ENCODE measurements at regions not wholly inside any gene's neighbourhood (a gene's known extent, or its start where the extent isn't known, plus 50 kb on each side); places are given as distances from the start of the nearest gene placed in this dataset.

DNA sequence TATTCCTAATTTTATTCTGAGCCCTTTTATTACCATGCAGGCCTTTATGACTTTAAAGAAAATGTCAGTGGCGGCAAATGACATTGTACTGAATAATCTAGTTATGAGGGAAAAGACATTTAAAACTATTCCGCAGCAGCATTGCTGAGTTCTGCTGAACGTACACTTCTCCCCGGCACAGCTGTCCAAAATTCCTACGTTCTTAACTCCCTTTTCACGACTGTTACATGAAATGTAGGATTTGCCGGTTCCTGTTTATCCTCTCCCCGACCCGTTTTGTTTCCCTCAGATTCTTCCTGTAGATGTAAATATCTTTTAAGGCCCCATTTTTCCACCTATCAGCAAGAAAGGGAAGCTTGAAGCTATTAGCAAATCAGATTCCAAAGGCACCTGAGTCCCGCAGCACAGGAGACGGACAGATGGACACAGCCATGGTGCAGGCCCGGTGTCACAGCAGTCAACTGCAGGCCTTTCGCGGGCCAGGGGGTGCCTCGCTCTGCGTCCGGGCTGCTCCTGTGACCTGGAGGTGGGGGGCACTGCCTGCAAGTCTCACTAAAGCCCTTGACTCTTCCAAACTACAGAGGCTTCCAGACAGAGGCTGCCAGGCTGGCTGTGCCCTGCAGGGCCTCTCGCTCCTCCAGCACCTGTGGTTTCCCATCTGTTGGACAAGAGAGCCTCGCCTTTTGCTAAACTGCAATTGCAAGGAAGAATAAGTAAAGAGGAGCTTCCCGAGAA is 485.0 kb upstream of the MGMT start (continued):
- TF ChIP-seq, protein P1, sequence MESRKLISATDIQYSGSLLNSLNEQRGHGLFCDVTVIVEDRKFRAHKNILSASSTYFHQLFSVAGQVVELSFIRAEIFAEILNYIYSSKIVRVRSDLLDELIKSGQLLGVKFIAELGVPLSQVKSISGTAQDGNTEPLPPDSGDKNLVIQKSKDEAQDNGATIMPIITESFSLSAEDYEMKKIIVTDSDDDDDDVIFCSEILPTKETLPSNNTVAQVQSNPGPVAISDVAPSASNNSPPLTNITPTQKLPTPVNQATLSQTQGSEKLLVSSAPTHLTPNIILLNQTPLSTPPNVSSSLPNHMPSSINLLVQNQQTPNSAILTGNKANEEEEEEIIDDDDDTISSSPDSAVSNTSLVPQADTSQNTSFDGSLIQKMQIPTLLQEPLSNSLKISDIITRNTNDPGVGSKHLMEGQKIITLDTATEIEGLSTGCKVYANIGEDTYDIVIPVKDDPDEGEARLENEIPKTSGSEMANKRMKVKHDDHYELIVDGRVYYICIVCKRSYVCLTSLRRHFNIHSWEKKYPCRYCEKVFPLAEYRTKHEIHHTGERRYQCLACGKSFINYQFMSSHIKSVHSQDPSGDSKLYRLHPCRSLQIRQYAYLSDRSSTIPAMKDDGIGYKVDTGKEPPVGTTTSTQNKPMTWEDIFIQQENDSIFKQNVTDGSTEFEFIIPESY (IDR thresholded peaks at IDR 0.05; ENCODE audit: extremely low read depth, insufficient replicate concordance, low read length) = no peak
- TF ChIP-seq TCF7L2 (IDR thresholded peaks at IDR 0.05; ENCODE audit: borderline replicate concordance, extremely low read depth, insufficient read depth, insufficient read length) (no peak), FOSL1 (IDR thresholded peaks at IDR 0.05; ENCODE audit: low read depth) (no peak), CTCF (IDR thresholded peaks at IDR 0.05 in 2 of 3, conservative IDR thresholded peaks at IDR 0.05 in 1 of 3; ENCODE audit: borderline replicate concordance in 1 of 3, insufficient read depth in 1 of 3, low read depth in 2 of 3, low read length in 2 of 3) (no peak), ELF1 (IDR thresholded peaks at IDR 0.05; ENCODE audit: borderline replicate concordance, low read depth) (no peak), EZH2 (IDR thresholded peaks at IDR 0.05) (no peak), POLR2AphosphoS5 (IDR thresholded peaks at IDR 0.05; ENCODE audit: low read depth, low read length) (no peak), RAD21 (IDR thresholded peaks at IDR 0.05; ENCODE audit: low read depth) (no peak)

GRCh38 chr10:128982616-128982915 is 484.5 kb upstream of the MGMT start:
- no TSS peak for BruUV-seq (replicated peaks)
- POLR2A ChIA-PET = no interaction called here
- DNase-seq (ENCODE audit: low read depth, low spot score) = no peak

More at GRCh38 chr10:128982616-128982915, 484.5 kb upstream of the MGMT start:
- intact Hi-C loops (cut with micrococcal nuclease) = no loop called here
- Histone ChIP-seq H3K79me2 (ENCODE audit: insufficient read depth, low read length) (no peaks in the 10 kb centered on the region), H3K4me3 (replicated peaks in 1 of 2; ENCODE audit: low read depth in 1 of 2, low read length in 2 of 2) (no peak overlapping the region), H3K4me2 (ENCODE audit: low read length) (no peak overlapping the region), H3K4me1 (ENCODE audit: control insufficient read depth in 1 of 2, insufficient read depth in 2 of 2, low read length in 2 of 2) (no peaks in the 10 kb centered on the region), H3K9ac (ENCODE audit: low read length) (no peak overlapping the region), H3K27me3 (ENCODE audit: insufficient read depth, low read length) (no peaks in the 10 kb centered on the region), H3K27ac (ENCODE audit: low read depth, low read length) (no peak overlapping the region), H3K9me3 (ENCODE audit: control insufficient read depth in 1 of 2, insufficient read depth in 1 of 2, low read depth in 1 of 2, low read length in 2 of 2) (no peaks in the 10 kb centered on the region; a peak in 2 of 4 replicates), H4K20me1 (ENCODE audit: insufficient read depth) (no peaks in the 10 kb centered on the region), H2AFZ (ENCODE audit: low read depth, low read length, poor library complexity, severe bottlenecking) (no peak overlapping the region), H3K9me2 (ENCODE audit: insufficient read depth) (no peaks in the 10 kb centered on the region), H3K36me3 (ENCODE audit: control insufficient read depth in 1 of 2, insufficient read depth in 2 of 2, low read length in 2 of 2) (no peaks in the 10 kb centered on the region)
- ChIA-PET RAD21 (ENCODE audit: low non-redundant PET in 1 of 2, low total read pairs in 2 of 2, uncharacterized antibody in 2 of 2, unreplicated experiment in 2 of 2) (no interaction called here), CTCF (no interaction called here)
- ATAC-seq = no peak
- TF ChIP-seq, protein P2, sequence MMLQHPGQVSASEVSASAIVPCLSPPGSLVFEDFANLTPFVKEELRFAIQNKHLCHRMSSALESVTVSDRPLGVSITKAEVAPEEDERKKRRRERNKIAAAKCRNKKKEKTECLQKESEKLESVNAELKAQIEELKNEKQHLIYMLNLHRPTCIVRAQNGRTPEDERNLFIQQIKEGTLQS (IDR thresholded peaks at IDR 0.05) = no peak
- no peak for TF ChIP-seq SP1 (IDR thresholded peaks at IDR 0.05; ENCODE audit: low read depth)
- no peak for TF ChIP-seq ZNF274 (IDR thresholded peaks at IDR 0.05; ENCODE audit: low read depth, low read length)
